Epithelial cell of esophagus (primary cell): ENCODE measurements at regions not wholly inside any gene's neighbourhood (a gene's known extent, or its start where the extent isn't known, plus 50 kb on each side); places are given as distances from the start of the nearest gene placed in this dataset.

Experiments used
- DNase-seq: peaks from one replicate; pipeline ENCODE4 v3.0.0; 2010; ENCODE audit warnings: low read depth
- H3K4me3 ChIP-seq: 2 replicates; pipeline ENCODE4 v1.5.1; 2011; ENCODE audit warnings: mild to moderate bottlenecking, low read length, control low read depth
- CTCF ChIP-seq: IDR thresholded peaks from 2 replicates; pipeline ENCODE4 v1.5.1; 2011; ENCODE audit warnings: low read depth, mild to moderate bottlenecking, low read length, control low read depth, inconsistent platforms; ENCODE audit not compliant: insufficient read depth; ENCODE audit errors: missing control alignments

DNA sequence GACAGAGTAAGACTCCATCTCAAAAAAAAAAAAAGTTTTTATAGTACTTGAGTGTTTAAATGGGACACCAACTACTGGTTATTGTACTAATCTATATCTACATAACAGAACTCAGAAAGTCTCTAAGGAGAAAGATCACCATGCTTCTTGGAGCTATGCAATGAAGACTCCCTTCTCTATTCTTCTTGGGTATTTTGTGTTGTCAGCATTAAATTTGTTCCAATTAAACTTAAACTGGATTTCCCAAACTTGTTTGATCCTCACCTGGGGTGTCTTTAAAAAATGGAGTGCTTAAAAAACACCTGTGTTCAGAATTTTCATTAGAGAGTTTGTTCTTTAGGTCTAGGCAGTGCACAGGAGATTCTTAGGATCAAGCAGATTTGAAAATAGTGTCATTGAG lies 536.0 kb downstream of the GATA3 start:
- DNase-seq = no peak
- TF ChIP-seq CTCF = no peak
- H3K4me3 ChIP-seq = no peak overlapping the region

DNA sequence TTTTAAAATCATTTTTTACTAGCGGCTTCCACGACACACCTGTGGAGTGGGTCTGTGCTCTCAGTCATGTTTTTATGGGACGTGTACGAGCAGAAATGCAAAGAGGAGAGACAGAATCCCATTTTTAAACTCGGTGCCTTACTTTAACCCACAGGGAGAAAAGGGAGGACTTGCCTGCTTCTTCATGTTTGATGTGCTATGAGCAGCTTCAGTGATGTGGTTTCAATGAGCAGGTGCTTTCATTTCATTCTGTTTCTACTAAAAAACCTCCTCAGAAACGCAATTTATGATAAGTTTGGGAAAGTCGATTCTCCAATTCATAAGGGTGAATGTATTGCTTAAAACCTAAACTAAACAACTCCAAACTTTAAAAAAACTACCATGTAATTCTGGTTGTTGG lies 537.2 kb downstream of the GATA3 start:
- TF ChIP-seq CTCF = no peak
- no peak for DNase-seq
- H3K4me3 ChIP-seq = no peak overlapping the region

DNA sequence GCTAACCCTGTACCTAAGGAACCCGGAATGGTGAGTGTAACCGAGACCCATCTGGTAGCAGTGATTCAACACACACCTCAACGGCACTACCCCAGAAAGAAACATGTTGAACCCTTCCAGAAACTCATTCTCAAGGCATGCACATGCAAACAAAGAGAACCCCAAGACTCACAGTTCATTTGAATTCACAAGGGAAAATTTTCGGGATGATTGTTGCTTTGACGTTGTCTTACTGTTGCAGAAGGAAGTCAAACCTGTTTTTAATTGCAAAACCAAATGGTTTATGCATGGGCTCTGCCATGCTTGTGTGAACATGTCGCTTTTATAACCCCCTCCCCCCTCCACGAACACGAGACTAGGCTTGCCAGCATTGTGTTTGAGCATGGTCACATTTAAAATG lies 539.7 kb downstream of the GATA3 start:
- no peak overlapping the region for H3K4me3 ChIP-seq
- no peak for TF ChIP-seq CTCF
- peak; percentile 99 for DNase-seq

DNA sequence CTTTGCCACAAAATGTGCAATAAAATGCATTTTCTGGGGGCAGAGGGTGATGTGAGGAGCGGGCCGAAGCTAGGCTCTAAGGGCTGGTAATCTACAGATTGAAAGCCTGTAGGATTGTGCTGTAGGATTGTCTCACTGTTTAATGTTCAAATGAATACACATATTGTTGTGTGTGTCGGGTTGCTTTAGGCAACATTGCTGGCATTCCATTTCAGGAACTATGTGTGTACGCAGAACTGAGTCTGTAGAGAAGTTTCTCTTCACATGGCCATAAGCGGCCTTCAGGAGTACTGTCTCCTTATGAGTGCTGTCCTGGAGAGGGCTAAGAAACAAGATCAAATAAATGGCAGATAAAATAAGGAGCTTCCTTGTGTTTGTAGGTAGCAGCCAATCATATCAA lies 540.2 kb downstream of the GATA3 start:
- TF ChIP-seq CTCF = no peak
- DNase-seq = peak; percentile 73
- no peak overlapping the region for H3K4me3 ChIP-seq

GRCh38 chr10:8595140-8595539 lies 540.7 kb downstream of the GATA3 start:
- no peak for DNase-seq
- H3K4me3 ChIP-seq = no peak overlapping the region
- TF ChIP-seq CTCF = no peak

- TF ChIP-seq CTCF = no peak
- peak; percentile 93 for DNase-seq
- no peak overlapping the region for H3K4me3 ChIP-seq
These were observed 542.5 kb downstream of the GATA3 start for GRCh38 chr10:8596929-8597472.

GRCh38 chr10:8600192-8600591 lies 545.7 kb downstream of the GATA3 start:
- no peak overlapping the region for H3K4me3 ChIP-seq
- peak; percentile 94 for DNase-seq
- no peak for TF ChIP-seq CTCF
